ENCODE measurements at regions not wholly inside any gene's neighbourhood (a gene's known extent, or its start where the extent isn't known, plus 50 kb on each side); places are given as distances from the start of the nearest gene placed in this dataset.

DNA sequence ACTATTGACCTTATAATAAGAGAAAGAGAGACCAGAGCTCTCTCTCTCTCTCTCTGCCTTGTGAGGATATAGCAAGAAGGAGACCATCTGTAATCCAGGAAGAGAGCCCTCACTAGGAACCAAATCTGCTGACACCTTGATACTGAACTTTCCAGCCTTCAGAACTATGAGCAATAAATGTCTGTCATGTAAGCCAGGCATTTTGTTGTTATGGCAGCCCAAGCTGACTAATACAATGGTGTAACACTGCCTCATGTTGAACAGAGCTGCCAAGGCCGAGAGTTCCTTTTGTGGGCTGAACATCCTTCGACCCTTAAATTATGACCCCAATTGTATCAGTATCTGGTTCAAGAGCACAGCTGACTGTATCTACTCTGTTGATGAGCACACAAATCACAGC, 108.0 kb downstream of the LRRC30 start:
- Mint-ChIP-seq H3K27ac (ENCODE audit: unreplicated experiment) (no peak overlapping the region), H3K27me3 (ENCODE audit: unreplicated experiment) (no peaks in the 10 kb centered on the region), H3K4me3 (ENCODE audit: unreplicated experiment) (no peak overlapping the region), H3K36me3 (ENCODE audit: unreplicated experiment) (peaks cover 4% of the 10 kb centered on the region), H3K4me1 (ENCODE audit: low read depth, unreplicated experiment) (no peaks in the 10 kb centered on the region), H3K9me3 (ENCODE audit: unreplicated experiment) (peaks cover 2% of the 10 kb centered on the region)
- no peak for DNase-seq
- TF ChIP-seq, protein P1, sequence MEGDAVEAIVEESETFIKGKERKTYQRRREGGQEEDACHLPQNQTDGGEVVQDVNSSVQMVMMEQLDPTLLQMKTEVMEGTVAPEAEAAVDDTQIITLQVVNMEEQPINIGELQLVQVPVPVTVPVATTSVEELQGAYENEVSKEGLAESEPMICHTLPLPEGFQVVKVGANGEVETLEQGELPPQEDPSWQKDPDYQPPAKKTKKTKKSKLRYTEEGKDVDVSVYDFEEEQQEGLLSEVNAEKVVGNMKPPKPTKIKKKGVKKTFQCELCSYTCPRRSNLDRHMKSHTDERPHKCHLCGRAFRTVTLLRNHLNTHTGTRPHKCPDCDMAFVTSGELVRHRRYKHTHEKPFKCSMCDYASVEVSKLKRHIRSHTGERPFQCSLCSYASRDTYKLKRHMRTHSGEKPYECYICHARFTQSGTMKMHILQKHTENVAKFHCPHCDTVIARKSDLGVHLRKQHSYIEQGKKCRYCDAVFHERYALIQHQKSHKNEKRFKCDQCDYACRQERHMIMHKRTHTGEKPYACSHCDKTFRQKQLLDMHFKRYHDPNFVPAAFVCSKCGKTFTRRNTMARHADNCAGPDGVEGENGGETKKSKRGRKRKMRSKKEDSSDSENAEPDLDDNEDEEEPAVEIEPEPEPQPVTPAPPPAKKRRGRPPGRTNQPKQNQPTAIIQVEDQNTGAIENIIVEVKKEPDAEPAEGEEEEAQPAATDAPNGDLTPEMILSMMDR (IDR thresholded peaks at IDR 0.05; ENCODE audit: partially characterized antibody, unreplicated experiment): no peak

DNA sequence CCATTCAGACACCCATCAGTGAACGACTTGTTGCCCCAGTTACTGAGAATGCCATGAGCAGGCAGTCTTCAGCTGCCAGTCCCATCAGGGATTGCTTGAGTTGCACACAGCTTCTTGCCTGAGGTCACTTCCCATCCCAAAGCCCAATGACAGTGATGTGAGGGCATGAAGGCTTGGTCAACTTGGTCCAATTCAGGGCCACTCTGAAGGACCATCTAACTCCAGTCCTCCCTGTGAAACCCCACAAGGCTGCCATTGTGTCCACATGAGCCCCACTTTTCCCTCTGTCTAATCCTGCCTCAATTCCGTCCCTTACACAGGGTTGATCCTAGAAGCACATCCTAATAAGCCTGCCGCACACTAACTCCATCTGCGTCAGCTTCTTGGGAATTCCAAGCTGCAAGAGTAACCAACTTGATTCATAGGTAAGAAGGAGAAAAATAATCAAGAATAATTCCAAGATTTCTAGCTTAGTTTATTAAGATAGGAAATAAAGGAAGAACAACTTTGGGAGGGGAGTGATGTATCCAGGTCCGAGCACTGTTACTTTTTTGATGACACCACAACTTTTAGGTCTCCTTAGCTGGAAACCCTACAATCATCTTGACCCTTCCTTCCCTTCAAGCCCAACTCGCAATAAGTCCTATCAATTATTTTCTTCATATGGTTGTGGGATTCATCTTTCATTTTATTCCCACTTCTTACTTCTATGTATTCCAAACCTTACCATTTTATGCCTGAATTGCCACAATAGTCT, 110.9 kb downstream of the LRRC30 start:
- peaks cover 2% of the 10 kb centered on the region for H3K9me3 Mint-ChIP-seq (ENCODE audit: unreplicated experiment)
- H3K4me3 Mint-ChIP-seq (ENCODE audit: unreplicated experiment): no peak overlapping the region
- no peaks in the 10 kb centered on the region for H3K4me1 Mint-ChIP-seq (ENCODE audit: low read depth, unreplicated experiment)
- H3K27ac Mint-ChIP-seq (ENCODE audit: unreplicated experiment): no peak overlapping the region
- no peaks in the 10 kb centered on the region for H3K36me3 Mint-ChIP-seq (ENCODE audit: unreplicated experiment)
- no peaks in the 10 kb centered on the region for H3K27me3 Mint-ChIP-seq (ENCODE audit: unreplicated experiment)
- TF ChIP-seq, protein P1 (IDR thresholded peaks at IDR 0.05; ENCODE audit: partially characterized antibody, unreplicated experiment): no peak
- no peak for DNase-seq

DNA sequence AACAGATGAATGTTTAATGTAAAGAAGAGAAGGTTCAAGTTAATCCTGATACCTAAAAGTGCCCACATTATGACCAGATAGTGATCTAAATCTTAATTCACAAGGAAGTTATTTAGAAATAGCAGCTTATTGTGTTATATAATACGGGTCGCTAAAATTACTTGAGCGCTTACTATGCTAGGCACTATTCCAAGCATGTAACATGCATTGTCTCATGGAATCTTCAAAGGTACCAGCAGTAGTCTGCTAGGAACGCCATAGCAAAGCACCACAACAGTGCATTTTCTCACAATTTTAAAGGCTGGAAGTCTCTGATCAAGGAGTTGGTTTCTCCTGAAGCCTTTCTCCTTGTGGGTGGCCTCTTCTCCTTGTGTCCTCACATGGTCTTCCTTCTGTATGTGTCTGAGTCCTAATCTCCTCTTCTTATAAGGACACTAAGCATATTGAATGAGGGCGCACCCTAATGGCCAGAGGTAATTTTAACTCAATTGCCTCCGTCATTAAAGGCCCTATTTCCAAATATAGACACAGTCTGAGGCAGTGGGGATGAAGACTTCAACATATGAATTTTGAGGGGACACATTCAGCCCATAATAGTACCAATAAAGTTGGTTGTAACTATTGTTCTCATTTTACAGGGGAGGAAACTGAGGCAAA, 118.4 kb downstream of the LRRC30 start:
- DNase-seq: no peak
- Mint-ChIP-seq H3K4me1 (ENCODE audit: low read depth, unreplicated experiment) (no peaks in the 10 kb centered on the region), H3K36me3 (ENCODE audit: unreplicated experiment) (no peaks in the 10 kb centered on the region), H3K27ac (ENCODE audit: unreplicated experiment) (no peak overlapping the region), H3K4me3 (ENCODE audit: unreplicated experiment) (no peak overlapping the region), H3K27me3 (ENCODE audit: unreplicated experiment) (no peaks in the 10 kb centered on the region), H3K9me3 (ENCODE audit: unreplicated experiment) (peaks cover 3% of the 10 kb centered on the region)
- TF ChIP-seq, protein P1 (IDR thresholded peaks at IDR 0.05; ENCODE audit: partially characterized antibody, unreplicated experiment): no peak

DNA sequence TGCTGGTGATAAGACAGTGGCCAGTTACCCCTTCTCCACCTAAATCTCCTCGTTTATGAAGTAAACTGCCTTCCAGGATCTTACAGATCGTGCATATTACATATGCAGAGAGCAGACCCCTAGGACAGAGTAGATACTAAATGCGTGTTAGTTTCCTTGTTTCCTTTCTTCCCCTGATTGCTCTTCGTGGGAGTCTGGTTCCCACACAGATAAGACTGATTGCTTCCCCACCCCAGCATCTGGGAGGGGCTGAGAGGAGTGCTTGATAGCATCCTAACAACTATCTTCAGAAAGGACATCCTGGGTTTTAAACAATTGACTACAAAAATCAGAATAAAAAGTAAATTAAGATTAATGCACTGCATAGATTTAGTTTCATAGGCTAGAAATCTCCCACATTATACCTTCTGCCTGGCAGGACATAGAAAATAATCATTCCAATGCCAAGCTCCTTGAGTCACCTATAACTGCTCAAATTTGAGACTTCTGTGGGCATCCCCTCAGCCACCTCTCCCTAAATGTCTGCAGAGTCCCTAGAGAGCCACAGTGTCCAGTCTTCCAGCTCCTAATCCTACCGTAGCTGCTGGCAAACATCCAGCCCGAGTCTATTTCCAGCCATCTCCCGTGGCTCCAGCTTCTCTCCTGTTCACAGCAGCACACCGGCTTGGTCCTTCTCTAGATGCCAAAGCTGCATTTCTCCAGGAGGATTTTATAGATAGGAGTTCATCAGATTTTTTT, 128.3 kb downstream of the LRRC30 start:
- no peaks in the 10 kb centered on the region for H3K4me1 Mint-ChIP-seq (ENCODE audit: low read depth, unreplicated experiment)
- no peaks in the 10 kb centered on the region for H3K27me3 Mint-ChIP-seq (ENCODE audit: unreplicated experiment)
- H3K27ac Mint-ChIP-seq (ENCODE audit: unreplicated experiment): no peak overlapping the region
- TF ChIP-seq, protein P1 (IDR thresholded peaks at IDR 0.05; ENCODE audit: partially characterized antibody, unreplicated experiment): no peak
- H3K9me3 Mint-ChIP-seq (ENCODE audit: unreplicated experiment): peaks cover 5% of the 10 kb centered on the region
- no peak for DNase-seq
- H3K36me3 Mint-ChIP-seq (ENCODE audit: unreplicated experiment): peaks cover 5% of the 10 kb centered on the region
- H3K4me3 Mint-ChIP-seq (ENCODE audit: unreplicated experiment): no peak overlapping the region
